Gastrocnemius medialis (tissue), 4 donors: ENCODE measurements at regions not wholly inside any gene's neighbourhood (a gene's known extent, or its start where the extent isn't known, plus 50 kb on each side); places are given as distances from the start of the nearest gene placed in this dataset.

Experiments
- ATAC-seq, 2 donors: fragments of 150-250 bp; one replicate each; pipeline ENCODE4 v1.9.1; 2016
- DNase-seq, 2 donors: peaks; one replicate each; pipeline ENCODE4 v3.0.0-alpha.2; 2019
- H3K27ac ChIP-seq, 4 donors: fragments of 200-600 bp; sonication (generic); 1 replicate in 1 of 4; 2 replicates in 3 of 4; pipeline ENCODE4 v1.5.1; 2016 to 2018; ENCODE audit warnings: mild to moderate bottlenecking in 2 of 4, moderate library complexity in 1 of 4
- H3K27me3 ChIP-seq, 3 donors: fragments of 200-600 bp; sonication (generic) in 2 of 3; 1 replicate in 1 of 3; 2 replicates in 2 of 3; pipeline versions ENCODE4 v1.5.1 to v1.6.0; 2016 to 2019; ENCODE audit warnings: mild to moderate bottlenecking in 1 of 3, moderate library complexity in 1 of 3
- H3K36me3 ChIP-seq, 2 donors: fragments of 200-600 bp; sonication (generic) in 1 of 2; one replicate each; pipeline ENCODE4 v1.5.1; 2017 to 2018
- H3K4me1 ChIP-seq, 2 donors: fragments of 200-600 bp; sonication (generic) in 1 of 2; one replicate each; pipeline ENCODE4 v1.5.1; 2016 to 2017; ENCODE audit warnings: mild to moderate bottlenecking in 2 of 2
- H3K4me3 ChIP-seq, 4 donors: fragments of 200-600 bp; sonication (generic) in 3 of 4; 1 replicate in 1 of 4; 2 replicates in 3 of 4; pipeline ENCODE4 v1.5.1; 2016 to 2019; ENCODE audit warnings: mild to moderate bottlenecking in 2 of 4
- H3K9me3 ChIP-seq, 3 donors: fragments of 200-600 bp; sonication (generic) in 2 of 3; 1 replicate in 1 of 3; 2 replicates in 2 of 3; pipeline ENCODE4 v1.5.1; 2016 to 2019
- CTCF ChIP-seq, 5 experiments: fragments of 450-650 bp in 3 of 5; fragments of 200-600 bp in 2 of 5; sonication (generic) in 2 of 5; IDR thresholded peaks in 4 of 5; conservative IDR thresholded peaks in 1 of 5; 1 replicate in 4 of 5; 2 replicates in 1 of 5; pipeline ENCODE4 v1.5.1; 2016 to 2019; ENCODE audit warnings: antibody characterized with exemption in 5 of 5, mild to moderate bottlenecking in 3 of 5, moderate library complexity in 3 of 5
- POLR2A ChIP-seq, 2 donors: fragments of 450-650 bp; IDR thresholded peaks; one replicate each; pipeline ENCODE4 v1.6.1; 2017; ENCODE audit warnings: antibody characterized with exemption in 2 of 2, mild to moderate bottlenecking in 2 of 2, moderate library complexity in 2 of 2
- in situ Hi-C, 4 donors: fragments of 200-750 bp; cut with MboI; loops; one replicate each; pipeline versions ENCODE4 v1.15.0 to v1.8.0; 2017; ENCODE audit warnings: low sequenced_read_pairs in 4 of 4
- intact Hi-C: fragments of 100-400 bp; cut with DNase I; formaldehyde crosslinking; loops from one replicate; pipeline ENCODE4 v1.15.1; 2023; ENCODE audit warnings: low total_unique reads

GRCh38 chr3:56988458-56989168 is 71.9 kb upstream of the SPATA12 start:
- no peak overlapping the region for H3K4me3 ChIP-seq
- H3K27ac ChIP-seq, result no peak overlapping the region
- no peaks in the 10 kb centered on the region for H3K9me3 ChIP-seq
- in situ Hi-C loops (loop anchor here in 2 of 4 donors (10.0 to 25.0 kb wide), 2 partner anchors 176 to 184 kb away; partner anchors contain the start of gene ARHGEF3 (in 2 of the 2)), intact Hi-C loops (loop anchor here (1.0 kb wide), 2 partner anchors 187 to 286 kb away; partner anchors contain the start of gene ARHGEF3)
- peak; percentile 62 to 86 (median 77) for TF ChIP-seq CTCF (IDR thresholded peaks at IDR 0.05 in 4 of 5, conservative IDR thresholded peaks at IDR 0.05 in 1 of 5)
- TF ChIP-seq POLR2A (IDR thresholded peaks at IDR 0.05), result no peak
- no peaks in the 10 kb centered on the region for H3K27me3 ChIP-seq
- ATAC-seq (peak; percentile 89 to 90), DNase-seq (peak; percentile 54 to 68)
- no peaks in the 10 kb centered on the region for H3K4me1 ChIP-seq
- no peaks in the 10 kb centered on the region for H3K36me3 ChIP-seq

- no peak overlapping the region for H3K27ac ChIP-seq
- no peaks in the 10 kb centered on the region for H3K27me3 ChIP-seq
- in situ Hi-C loops (loop anchor here in 2 of 4 donors (10.0 to 25.0 kb wide), 2 partner anchors 175 to 183 kb away; partner anchors contain the start of gene ARHGEF3 (in 2 of the 2)), intact Hi-C loops (no loop called here)
- DNase-seq (no peak), ATAC-seq (no peak)
- H3K9me3 ChIP-seq, result no peaks in the 10 kb centered on the region
- no peak overlapping the region for H3K4me3 ChIP-seq
- no peak for TF ChIP-seq CTCF (IDR thresholded peaks at IDR 0.05 in 4 of 5, conservative IDR thresholded peaks at IDR 0.05 in 1 of 5)
- no peak for TF ChIP-seq POLR2A (IDR thresholded peaks at IDR 0.05)
- H3K4me1 ChIP-seq, result no peaks in the 10 kb centered on the region
- no peaks in the 10 kb centered on the region for H3K36me3 ChIP-seq
Measured at GRCh38 chr3:56987238-56987895, 73.1 kb upstream of the SPATA12 start.

- no peak overlapping the region for H3K27ac ChIP-seq
- no peaks in the 10 kb centered on the region for H3K9me3 ChIP-seq
- TF ChIP-seq POLR2A (IDR thresholded peaks at IDR 0.05) (no peak), CTCF (IDR thresholded peaks at IDR 0.05 in 4 of 5, conservative IDR thresholded peaks at IDR 0.05 in 1 of 5) (no peak)
- intact Hi-C loops (no loop called here), in situ Hi-C loops (loop anchor here in 2 of 4 donors (10.0 to 25.0 kb wide), 2 partner anchors 174 to 182 kb away; partner anchors contain the start of gene ARHGEF3 (in 2 of the 2))
- ATAC-seq, result no peak
- no peaks in the 10 kb centered on the region for H3K36me3 ChIP-seq
- H3K27me3 ChIP-seq, result no peaks in the 10 kb centered on the region
- no peaks in the 10 kb centered on the region for H3K4me1 ChIP-seq
- no peak for DNase-seq
- no peak overlapping the region for H3K4me3 ChIP-seq
Measured at GRCh38 chr3:56986347-56986746, 74.1 kb upstream of the SPATA12 start.

GRCh38 chr3:56985878-56986277 is 74.6 kb upstream of the SPATA12 start:
- DNase-seq (no peak), ATAC-seq (no peak)
- Histone ChIP-seq H3K27ac (no peak overlapping the region), H3K36me3 (no peaks in the 10 kb centered on the region), H3K4me3 (no peak overlapping the region), H3K9me3 (no peaks in the 10 kb centered on the region), H3K4me1 (no peaks in the 10 kb centered on the region), H3K27me3 (no peaks in the 10 kb centered on the region)
- in situ Hi-C loops, result loop anchor here in 2 of 4 donors (10.0 to 25.0 kb wide), 2 partner anchors 174 to 181 kb away; partner anchors contain the start of gene ARHGEF3 (in 2 of the 2)
- intact Hi-C loops, result no loop called here
- TF ChIP-seq CTCF (IDR thresholded peaks at IDR 0.05 in 4 of 5, conservative IDR thresholded peaks at IDR 0.05 in 1 of 5) (no peak), POLR2A (IDR thresholded peaks at IDR 0.05) (no peak)
